NCI-H128 (cell line): ENCODE measurements at regions not wholly inside any gene's neighbourhood (a gene's known extent, or its start where the extent isn't known, plus 50 kb on each side); places are given as distances from the start of the nearest gene placed in this dataset.

ENCODE experiments used
- DNase-seq: peaks from one replicate; lab custom pipeline; 2025; ENCODE audit not compliant: unreplicated experiment; lab: John Stamatoyannopoulos, UW

DNA sequence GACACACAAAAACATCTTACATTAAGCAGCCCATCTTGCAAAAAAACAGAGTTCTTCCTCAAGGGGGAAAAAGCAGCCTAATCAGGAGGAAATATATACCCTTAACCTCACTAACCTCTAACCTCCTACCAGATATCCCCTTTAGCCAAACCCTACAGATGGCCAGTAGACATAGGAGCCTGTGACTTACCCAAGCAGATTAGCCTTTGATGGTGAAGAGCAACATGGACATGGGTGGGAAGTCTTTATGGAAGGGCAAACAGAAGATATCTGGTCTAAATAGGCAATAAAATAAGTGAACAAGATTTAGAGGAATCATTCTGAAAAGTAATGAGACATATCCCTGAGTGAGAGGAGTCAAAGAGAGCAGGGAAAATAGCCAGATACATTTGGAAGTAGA, 119.4 kb upstream of the ARPP21 start:
- no peak for DNase-seq

DNA sequence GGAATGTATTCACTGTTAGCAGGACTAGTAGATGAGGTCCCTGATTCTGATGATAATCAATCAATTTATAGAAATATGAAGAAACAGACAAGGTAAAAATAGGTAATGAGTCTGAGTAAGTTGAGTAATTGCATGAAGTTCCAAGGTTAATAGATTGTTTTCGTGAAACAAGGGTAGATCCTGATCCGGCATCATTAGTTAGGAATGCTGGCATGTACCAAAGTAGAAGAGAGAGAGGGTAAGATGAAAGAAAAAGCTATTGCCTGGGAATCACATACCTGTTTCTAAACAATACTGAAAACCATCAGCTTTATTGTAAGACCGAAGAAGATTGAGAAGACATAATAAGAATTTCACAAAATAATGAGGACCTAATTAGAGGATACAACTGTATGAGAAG, 118.1 kb upstream of the ARPP21 start:
- DNase-seq: no peak

DNA sequence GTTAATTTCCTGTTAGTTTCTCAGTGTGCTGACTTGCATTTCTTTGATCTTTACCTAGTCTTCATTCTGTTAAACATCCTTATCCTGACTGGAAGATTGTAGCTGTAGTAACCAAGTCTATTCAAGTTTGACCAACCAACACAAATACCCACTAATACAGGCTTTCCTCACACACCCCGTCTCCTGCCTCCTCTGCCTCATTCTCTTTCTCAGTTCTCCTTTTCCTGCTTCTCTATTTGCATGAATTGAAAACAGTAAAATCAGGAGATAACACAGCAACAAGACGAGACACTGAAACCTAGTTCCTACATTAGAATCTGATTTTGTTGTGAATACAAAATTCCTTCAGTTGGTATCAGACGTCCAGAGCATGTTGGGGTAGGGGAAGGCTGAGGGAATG, 116.9 kb upstream of the ARPP21 start:
- no peak for DNase-seq

DNA sequence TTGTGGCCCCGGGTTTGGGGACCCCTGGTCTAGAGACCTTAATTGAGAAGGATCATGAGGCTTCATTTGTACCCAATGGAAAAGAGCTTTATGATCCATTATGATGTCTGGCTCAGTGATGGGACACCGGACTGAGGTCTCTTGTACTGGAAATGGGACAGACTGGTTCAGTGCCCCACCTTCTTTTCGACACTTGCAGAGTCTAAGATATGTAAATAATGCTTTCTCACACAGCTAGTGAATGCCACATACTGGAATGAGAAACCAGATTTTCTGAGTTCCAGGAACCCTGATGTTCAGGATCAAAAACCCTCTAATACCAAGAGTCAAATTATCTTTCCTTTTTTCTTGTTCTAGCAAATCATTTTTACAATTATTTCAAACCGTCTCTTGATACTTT, 116.3 kb upstream of the ARPP21 start:
- no peak for DNase-seq

DNA sequence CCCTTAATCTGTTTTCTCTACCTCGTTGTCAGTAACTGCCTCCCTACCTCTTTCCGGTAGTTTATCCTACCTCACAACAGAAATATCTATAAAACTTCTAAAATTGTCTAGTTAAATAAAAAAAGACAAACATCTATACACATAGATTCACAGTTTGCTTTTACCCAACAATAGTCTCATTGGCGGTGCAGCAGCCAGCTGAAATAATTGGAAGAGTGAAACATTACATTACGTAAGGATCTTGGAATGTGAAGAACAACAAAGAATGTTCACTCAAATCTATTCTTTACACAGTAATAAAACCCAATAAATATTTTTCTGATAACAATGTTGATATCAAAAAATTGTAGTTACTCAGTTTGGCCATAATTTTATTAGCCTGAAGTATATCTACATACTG, 115.5 kb upstream of the ARPP21 start:
- DNase-seq: no peak

DNA sequence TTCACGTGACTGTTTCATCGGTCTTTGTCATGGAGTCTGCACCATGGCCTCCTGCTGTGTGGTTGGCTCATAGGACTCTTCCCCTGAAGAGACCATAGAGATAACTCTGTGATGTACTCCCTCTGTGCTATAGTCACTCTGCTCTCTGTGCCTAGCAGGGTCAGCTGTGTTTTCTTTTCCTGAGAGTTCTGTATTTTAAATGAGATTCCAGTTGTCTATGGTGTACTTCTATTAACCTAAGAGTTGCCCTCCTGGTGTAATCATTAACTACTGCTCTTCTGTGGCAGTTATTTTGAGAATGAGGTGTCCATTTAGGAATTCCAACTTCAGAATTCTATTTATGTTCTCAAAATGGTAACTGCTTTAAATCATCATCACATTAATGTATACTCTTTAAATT, 114.5 kb upstream of the ARPP21 start:
- no peak for DNase-seq

DNA sequence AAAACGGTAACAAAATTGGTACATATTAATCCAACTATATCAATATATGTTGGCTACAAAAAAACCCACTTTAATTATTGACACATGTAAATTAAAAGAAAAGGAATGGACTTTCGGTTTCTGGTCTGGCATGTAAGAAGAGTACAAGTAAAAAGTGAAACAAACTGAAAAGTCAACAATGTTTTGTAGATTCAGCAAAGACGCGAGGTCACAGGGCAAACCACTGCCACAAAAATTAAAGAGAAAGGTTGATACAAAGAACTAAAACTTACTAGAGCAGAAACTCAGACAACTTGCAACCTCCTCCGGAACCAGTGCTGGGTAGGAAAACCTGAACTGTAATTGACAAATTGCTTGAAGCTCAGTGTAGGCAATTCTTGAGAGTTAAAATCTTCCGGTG, 110.6 kb upstream of the ARPP21 start:
- no peak for DNase-seq

DNA sequence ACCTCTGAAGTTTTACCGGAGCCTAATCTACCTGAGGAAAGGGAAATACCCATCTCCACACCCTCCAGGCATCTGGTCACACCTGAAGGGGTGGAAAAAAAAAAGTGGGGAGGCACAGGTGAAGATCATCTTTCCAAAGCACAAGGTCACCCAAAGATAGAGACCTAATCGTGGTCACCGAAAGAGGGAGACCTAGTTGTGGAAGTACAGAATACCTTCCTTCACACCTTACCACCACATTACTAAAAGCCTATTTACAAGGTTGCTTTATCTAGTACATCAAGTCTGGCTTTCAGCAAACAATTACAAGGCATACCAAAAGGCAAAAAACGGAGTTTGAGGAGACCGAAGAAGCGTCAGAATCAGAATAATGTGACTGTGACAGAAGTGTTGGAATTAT, 110.0 kb upstream of the ARPP21 start:
- DNase-seq: no peak

DNA sequence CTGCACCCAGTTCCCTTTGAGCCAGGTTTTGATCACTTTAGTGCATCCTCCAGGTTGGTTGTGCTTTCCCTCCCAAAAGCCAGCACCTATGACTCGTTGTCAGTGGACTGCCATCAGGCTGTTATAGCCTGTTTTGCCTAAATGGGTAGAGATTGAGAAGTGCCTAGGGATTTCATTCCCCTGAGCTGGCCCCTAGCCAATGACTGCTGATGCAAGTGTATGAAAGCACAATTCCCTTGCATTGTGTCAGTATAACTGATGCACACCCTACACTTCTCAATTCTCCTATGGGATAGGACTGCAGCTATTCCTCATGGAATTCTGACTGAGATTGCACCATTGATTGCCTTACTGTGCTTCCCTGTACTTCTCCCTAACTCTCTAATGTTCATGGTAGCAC, 102.1 kb upstream of the ARPP21 start:
- DNase-seq: no peak

DNA sequence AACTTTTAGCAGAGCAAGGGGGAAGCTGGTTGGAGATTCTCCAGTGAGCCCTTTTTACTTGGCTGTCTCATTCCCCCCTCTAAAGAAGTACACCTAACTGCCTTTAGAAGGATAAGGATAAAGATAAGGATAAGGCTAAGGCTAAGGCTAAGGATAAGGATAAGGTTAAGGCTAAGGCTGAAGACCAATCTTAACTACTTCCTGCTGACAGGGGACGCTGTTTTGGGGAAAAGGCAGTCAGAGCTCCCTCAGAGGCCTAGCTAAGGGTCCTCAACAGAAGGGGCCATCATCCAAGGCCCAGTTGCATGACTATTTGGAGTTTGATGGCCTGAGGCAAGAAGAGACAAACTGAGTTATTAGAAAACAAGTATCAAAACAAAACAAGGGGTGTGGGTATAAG, 94.3 kb upstream of the ARPP21 start:
- DNase-seq: no peak

DNA sequence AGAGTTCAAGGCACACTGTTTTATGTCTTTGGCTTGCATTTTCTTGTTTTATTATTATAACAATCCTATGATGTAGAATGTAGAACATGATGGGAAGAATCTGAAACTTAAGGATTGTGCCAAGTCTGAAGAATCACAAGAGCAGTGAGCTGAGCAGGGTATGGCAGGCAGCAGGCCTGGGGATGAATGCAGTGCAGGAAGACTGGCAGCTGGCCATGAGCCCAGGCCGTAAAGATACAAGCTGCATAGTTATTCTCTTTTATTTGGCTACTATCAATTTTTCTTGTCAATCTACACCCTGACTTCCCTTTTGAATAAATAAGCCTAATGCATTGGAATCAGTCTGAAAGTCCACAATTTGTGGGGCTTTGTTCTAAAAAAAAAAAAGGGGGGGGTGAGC, 89.6 kb upstream of the ARPP21 start:
- no peak for DNase-seq

DNA sequence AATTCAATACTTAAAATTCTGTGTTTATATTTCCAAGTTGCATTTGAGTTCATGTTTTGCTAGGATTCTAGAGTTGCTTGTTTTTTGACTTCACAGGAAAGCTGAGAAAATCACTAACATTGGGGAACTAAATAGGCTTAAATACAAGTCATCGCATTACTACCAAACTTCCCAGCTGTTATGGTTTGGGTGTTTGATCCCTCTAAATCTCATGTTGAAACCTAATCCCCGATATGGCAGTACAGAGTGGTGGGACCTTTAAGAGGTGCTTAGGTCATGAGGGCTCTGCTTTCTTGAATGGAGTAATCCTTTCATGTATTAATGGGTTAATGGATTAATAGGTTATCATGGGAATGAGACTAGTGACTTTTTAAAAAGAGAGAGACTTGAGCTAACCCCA, 77.2 kb upstream of the ARPP21 start:
- DNase-seq: no peak

DNA sequence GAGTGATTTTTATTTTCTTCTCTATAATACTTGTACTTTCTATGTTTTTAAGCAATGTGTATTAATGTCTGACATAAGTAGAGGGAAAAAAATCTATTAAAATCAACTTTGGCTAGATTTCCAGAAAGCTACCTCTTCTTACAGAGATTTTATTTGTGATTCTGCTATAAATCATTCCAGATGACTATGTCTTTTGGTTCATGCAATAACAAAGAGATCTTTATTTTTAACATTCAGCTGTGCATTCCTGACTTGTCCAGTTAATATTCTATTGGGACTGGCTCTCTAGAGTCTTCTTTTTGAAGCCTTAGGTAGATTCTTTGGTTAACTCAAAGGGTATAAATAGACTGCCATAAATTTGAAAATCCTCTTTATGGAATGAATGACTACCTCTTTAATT, 74.3 kb upstream of the ARPP21 start:
- DNase-seq: no peak
